Breast epithelium (tissue), 3 donors: ENCODE measurements at regions not wholly inside any gene's neighbourhood (a gene's known extent, or its start where the extent isn't known, plus 50 kb on each side); places are given as distances from the start of the nearest gene placed in this dataset.

ENCODE experiments used
- POLR2A ChIP-seq: fragments of 450-650 bp; IDR thresholded peaks from one replicate; pipeline ENCODE4 v1.6.1; 2016; ENCODE audit warnings: antibody characterized with exemption, mild to moderate bottlenecking, moderate library complexity
- POLR2AphosphoS5 ChIP-seq, 3 donors: sonication (generic); formaldehyde crosslinking; IDR thresholded peaks; one replicate each; pipeline ENCODE4 v1.6.1; 2017; ENCODE audit warnings: antibody characterized with exemption in 3 of 3
- TF ChIP-seq, protein P1 (sequence below), 3 donors: fragments of 450-650 bp; IDR thresholded peaks; one replicate each; pipeline ENCODE4 v1.5.1; 2016 to 2017; ENCODE audit warnings: antibody characterized with exemption in 3 of 3, mild to moderate bottlenecking in 3 of 3, moderate library complexity in 3 of 3

DNA sequence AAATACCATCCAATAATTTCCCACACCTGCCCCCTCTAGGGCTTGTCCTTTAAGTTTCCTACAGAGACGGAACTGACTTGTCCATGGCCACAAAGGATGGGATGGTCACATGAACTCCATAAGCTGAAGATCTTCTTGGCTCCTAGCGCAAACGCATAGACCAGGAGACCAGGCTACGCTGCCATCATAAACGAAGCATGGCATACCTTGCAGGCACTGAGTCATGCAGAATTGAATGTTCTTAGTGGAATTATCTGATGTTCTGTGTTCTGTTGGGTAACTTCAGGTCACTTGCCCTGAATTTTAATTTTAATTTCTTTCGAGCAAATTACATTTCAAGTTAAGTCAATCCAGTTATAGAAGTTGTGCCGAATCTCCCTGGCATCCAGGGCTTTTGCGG, 96.4 kb upstream of the STARD13 start:
- TF ChIP-seq, protein P1, sequence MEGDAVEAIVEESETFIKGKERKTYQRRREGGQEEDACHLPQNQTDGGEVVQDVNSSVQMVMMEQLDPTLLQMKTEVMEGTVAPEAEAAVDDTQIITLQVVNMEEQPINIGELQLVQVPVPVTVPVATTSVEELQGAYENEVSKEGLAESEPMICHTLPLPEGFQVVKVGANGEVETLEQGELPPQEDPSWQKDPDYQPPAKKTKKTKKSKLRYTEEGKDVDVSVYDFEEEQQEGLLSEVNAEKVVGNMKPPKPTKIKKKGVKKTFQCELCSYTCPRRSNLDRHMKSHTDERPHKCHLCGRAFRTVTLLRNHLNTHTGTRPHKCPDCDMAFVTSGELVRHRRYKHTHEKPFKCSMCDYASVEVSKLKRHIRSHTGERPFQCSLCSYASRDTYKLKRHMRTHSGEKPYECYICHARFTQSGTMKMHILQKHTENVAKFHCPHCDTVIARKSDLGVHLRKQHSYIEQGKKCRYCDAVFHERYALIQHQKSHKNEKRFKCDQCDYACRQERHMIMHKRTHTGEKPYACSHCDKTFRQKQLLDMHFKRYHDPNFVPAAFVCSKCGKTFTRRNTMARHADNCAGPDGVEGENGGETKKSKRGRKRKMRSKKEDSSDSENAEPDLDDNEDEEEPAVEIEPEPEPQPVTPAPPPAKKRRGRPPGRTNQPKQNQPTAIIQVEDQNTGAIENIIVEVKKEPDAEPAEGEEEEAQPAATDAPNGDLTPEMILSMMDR (IDR thresholded peaks at IDR 0.05), result no peak
- TF ChIP-seq POLR2A (no peak), POLR2AphosphoS5 (IDR thresholded peaks at IDR 0.05) (no peak)
